ENCODE measurements at regions not wholly inside any gene's neighbourhood (a gene's known extent, or its start where the extent isn't known, plus 50 kb on each side); places are given as distances from the start of the nearest gene placed in this dataset.

GRCh38 chr2:234326694-234327093, 170.2 kb downstream of the ARL4C start:
- TF ChIP-seq GATA2 (IDR thresholded peaks at IDR 0.05; ENCODE audit: insufficient read depth, insufficient read length, low read depth, low read length): no peak
- TF ChIP-seq POLR2AphosphoS5 (IDR thresholded peaks at IDR 0.05; ENCODE audit: insufficient read depth, low read depth, low read length): no peak
- TF ChIP-seq, protein P1, sequence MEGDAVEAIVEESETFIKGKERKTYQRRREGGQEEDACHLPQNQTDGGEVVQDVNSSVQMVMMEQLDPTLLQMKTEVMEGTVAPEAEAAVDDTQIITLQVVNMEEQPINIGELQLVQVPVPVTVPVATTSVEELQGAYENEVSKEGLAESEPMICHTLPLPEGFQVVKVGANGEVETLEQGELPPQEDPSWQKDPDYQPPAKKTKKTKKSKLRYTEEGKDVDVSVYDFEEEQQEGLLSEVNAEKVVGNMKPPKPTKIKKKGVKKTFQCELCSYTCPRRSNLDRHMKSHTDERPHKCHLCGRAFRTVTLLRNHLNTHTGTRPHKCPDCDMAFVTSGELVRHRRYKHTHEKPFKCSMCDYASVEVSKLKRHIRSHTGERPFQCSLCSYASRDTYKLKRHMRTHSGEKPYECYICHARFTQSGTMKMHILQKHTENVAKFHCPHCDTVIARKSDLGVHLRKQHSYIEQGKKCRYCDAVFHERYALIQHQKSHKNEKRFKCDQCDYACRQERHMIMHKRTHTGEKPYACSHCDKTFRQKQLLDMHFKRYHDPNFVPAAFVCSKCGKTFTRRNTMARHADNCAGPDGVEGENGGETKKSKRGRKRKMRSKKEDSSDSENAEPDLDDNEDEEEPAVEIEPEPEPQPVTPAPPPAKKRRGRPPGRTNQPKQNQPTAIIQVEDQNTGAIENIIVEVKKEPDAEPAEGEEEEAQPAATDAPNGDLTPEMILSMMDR (IDR thresholded peaks at IDR 0.05; ENCODE audit: extremely low read depth in 1 of 2, insufficient read depth in 1 of 2, low read depth in 1 of 2, low read length in 2 of 2): no peak
- TF ChIP-seq POLR2A (IDR thresholded peaks at IDR 0.05; ENCODE audit: low read depth, low read length): no peak
- no peak for TF ChIP-seq EZH2 (IDR thresholded peaks at IDR 0.05; ENCODE audit: borderline replicate concordance, low read depth, low read length, severe bottlenecking)
- no peak for TF ChIP-seq MAX (IDR thresholded peaks at IDR 0.05; ENCODE audit: insufficient read depth, insufficient read length)
